Uterus (tissue), 2 donors: ENCODE measurements at regions not wholly inside any gene's neighbourhood (a gene's known extent, or its start where the extent isn't known, plus 50 kb on each side); places are given as distances from the start of the nearest gene placed in this dataset.

ENCODE experiments used
- CTCF ChIP-seq, 4 experiments: fragments of 200-600 bp in 2 of 4; fragments of 450-650 bp in 2 of 4; sonication (generic) in 2 of 4; IDR thresholded peaks; one replicate each; pipeline ENCODE4 v1.5.1; 2016 to 2019; ENCODE audit warnings: antibody characterized with exemption in 4 of 4, mild to moderate bottlenecking in 2 of 4, moderate library complexity in 1 of 4
- POLR2A ChIP-seq, 2 donors: fragments of 450-650 bp; IDR thresholded peaks; one replicate each; pipeline ENCODE4 v1.6.1; 2016; ENCODE audit warnings: antibody characterized with exemption in 2 of 2, mild to moderate bottlenecking in 1 of 2, moderate library complexity in 1 of 2

DNA sequence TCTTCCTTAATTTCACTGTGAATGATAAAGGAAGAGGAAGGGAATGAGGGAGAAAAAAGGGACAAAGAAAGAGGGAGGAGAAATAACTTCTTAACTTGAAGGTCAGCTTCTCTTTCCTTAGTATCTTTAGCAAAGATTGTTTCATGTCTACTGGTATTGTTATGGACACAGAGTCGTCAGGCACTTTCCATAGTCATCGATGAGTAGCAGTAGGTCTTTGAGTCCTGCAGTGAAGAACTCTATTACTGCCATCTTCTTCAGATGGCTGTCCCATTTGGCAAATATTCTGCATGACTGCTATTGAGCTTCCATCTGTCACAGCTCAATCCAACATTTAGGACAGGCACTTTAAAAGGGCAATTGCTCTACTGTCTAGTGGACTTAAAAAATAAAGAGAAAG, 2463.1 kb downstream of the PCDH9 start:
- no peak for TF ChIP-seq POLR2A (IDR thresholded peaks at IDR 0.05)
- no peak for TF ChIP-seq CTCF (IDR thresholded peaks at IDR 0.05)
